HG03039 (cell line): ENCODE measurements at regions not wholly inside any gene's neighbourhood (a gene's known extent, or its start where the extent isn't known, plus 50 kb on each side); places are given as distances from the start of the nearest gene placed in this dataset.
"Not testable (repeated sequence)": the region's sequence is repeated elsewhere in the genome, so short reads cannot be mapped to it uniquely, and the experiment has no call there.

ENCODE experiments used
- ATAC-seq: cut with Tn5 transposase; IDR thresholded peaks from one replicate; pipeline ENCODE4 v1.9.1; 2021; ENCODE audit warnings: mild to moderate bottlenecking, moderate library complexity; ENCODE audit not compliant: unreplicated experiment

- no peak for ATAC-seq
These were observed 155.2 kb upstream of the GK2 start for GRCh38 chr4:79563219-79563618.

DNA sequence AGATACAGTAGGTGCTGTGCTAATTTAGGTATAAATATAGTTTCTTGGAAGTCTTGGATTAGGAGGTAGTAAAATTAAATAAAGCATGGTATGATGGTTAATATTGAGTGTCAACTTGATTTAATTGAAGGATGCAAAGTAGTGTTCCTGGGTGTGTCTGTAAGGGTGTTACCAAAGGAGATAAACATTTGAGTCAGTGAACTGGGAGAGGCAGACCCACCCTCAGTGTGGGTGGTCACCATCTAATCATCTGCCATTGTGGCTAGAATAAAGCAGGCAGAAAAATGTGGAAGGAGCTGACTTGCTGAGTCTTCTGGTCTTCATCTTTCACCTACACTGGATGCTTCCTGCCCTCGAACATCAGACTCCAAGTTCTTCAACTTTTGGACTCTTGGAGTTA, 153.7 kb upstream of the GK2 start:
- ATAC-seq: no peak

DNA sequence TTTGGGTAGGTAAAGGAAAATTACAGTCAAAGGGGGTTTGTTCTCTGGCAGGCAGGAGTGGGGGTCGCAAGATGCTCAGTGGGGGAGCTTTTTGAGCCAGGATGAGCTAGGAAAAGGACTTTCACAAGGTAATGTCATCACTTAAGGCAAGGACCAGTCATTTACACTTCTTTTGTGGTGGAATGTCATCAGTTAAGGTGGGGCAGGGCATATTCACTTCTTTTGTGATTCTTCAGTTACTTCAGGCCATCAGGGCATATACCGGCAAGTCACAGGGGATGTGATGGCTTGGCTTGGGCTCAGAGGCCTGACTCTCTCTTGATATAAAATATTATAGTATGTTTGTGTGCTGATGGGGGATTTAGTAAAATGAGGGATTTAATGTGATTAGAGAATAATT, 151.4 kb upstream of the GK2 start:
- ATAC-seq: not testable (repeated sequence)

GRCh38 chr4:79552311-79552710, 144.3 kb upstream of the GK2 start:
- no peak for ATAC-seq

DNA sequence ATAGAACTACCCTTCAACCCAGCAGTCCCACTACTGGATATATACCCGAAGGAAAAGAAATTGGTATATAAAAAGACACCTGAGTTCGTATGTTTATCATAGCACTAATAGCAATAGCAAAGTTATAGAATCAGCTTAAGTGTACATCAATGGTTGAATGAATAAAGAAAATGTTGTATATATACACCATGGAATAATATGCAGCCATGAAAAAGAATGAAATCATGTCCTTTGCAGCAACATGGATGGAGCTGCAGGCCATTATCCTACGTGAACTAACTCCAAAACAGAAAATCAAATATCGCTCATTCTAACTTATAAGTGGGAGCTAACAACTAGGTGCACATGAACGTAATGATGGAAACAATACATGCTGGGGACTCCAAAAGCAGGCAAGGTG, 143.5 kb upstream of the GK2 start:
- ATAC-seq: no peak

DNA sequence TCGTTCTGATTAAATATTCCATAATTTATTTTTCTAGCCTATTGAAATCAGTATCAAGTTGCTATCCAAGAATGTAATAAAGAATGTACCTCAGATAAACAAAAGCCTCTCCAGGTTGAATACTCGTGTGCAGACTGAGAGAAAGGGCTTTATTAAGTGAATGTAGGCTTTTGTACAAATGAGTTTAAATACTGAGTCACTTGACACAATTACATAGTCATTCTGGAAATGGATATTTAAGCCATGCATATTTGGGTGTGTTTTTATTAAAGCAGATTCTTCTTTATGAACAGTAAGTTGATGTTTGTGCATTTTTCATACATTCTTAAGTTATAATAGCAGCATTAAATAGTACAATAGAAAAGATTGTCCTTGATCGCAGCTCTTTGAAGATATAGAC, 139.8 kb upstream of the GK2 start:
- no peak for ATAC-seq

DNA sequence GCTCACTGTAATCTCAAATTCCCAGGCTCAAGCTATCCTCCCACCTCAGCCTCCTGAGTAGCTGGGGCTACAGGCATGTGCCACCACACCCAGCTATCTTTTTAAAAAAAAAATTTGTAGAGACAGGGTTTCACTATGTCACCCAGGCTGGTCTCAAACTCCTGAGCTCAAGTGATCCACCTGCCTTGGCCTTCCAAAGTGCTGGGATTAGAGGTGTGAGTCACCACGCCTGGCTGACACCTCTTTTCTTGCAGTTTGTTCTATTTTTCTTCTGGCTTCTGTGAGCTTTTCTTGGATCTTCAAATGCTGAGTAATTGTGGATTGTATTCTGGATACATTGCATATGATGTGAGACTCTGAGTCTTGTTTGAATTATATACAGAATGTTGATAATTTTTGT, 137.3 kb upstream of the GK2 start:
- ATAC-seq: not testable (repeated sequence)

DNA sequence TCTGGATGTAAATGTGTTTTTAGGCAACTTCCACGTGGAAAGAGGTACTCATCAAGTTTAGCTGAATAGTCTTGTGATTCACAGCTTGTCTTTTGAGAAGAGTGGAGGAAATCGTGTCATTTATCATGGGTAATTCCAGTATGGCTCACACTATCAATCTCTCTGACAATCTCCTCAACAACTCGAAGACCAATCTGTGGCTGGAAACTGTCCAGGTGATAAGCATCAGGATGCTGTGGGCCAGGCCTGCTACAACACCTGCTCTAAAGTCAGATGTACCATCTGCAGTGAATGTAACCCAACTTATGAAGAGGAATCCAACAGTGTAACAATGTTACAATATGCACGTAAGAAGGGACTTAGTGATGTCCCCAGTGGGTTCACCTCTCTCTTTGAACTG, 132.1 kb upstream of the GK2 start:
- no peak for ATAC-seq

GRCh38 chr4:79535516-79535915, 127.5 kb upstream of the GK2 start:
- ATAC-seq: no peak

DNA sequence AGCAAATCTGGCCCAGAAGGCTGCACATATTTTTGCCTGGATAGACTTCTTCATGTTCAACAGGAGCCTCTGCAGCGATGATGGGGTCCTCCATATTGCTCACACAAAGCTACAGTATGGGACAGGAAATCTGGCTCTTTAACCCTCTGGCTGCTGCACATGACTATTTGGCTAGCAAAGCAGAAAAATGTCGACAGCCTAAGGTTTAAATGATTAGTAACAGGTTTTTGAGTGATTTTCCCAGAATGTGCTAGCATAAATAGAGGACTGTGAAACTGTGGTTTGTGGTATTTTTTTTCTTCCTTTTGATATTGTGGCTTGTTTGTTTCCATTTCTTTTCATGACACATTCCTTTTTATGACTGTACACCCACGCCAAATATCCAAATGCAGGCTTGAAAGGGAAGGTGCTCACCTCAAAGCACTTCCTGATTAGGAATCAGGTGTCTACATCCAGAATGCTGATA, 120.2 kb upstream of the GK2 start:
- no peak for ATAC-seq

DNA sequence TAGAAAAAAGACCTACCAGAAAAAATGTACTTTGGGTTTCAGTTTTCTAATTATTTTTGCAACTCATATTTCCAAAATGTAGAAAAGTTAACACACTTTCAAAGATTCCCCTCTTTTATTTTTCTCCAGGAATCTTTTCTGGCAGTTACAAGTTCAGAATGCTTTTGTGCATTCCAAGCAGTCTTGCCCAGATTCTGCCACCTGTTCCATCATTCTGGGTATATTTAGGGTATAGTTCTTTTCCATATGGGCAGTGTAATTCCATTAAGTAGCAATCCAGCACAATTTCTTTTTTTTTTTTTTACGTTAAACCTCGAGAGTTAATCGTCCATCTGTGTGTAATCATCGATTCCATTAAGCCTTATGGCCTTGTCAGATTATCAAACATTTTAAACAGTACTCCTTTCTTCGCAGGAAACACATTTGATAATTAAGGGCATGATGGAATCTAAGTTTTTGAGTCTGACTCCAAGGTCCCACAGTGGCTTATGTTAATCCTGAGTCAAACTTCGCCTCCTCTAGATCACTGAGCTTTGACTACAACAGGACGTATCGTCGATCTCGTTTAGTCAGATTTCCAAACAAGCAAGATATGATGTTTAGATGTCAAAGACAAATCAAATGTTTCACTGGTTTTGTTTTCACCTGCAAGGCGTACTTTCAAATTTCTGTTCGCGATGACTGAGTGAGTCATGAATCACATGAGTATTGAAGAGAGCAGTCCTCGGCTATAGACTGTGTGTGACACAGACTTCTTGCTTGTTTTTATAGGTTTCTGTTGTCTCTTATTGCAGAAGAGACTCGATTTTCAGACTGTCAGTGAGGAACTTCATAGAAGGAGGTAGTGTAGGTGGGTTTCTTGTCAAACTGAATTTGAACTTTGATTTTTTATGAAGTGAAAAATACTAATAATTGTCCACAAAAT, 118.9 kb upstream of the GK2 start:
- ATAC-seq: no peak

DNA sequence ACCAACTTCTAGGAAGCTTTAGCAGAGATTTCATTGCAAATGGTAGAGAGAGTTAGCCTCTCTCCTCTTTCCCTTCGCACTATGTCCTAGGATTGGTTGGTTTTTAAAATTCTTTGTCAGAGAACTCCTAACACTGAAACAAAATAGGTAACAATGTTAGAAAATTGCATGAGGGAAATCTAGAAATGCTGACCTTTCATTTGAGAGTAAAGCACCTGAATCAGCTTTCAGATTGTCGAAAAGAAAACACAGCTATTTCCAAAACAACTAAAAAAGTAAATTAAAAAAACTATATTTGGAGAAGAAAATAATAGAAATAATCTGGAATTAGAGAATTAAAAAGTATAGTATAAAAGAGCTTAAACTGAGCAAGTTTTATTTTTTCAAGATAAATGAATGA, 108.1 kb upstream of the GK2 start:
- no peak for ATAC-seq

GRCh38 chr4:79514621-79515329, 106.7 kb upstream of the GK2 start:
- ATAC-seq: no peak

- no peak for ATAC-seq
These were observed 105.5 kb upstream of the GK2 start for GRCh38 chr4:79513576-79513975.

DNA sequence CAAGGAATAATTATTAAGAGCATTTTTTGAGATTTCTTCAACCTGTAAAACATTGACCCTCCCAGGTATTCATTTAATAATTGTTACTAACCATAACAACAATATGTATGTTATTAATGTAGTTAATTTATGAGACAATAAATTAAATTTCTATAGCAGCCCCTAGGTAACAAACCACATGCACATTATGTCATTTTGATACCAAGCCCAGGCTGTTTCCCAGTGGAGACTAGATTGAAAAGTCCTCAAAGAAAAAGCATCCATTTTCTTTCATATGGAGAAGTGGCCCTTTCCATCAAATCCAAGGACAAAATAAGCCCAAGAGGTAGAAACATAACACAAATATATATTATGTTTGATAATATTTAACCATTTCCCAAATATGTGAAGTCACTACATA, 104.3 kb upstream of the GK2 start:
- ATAC-seq: no peak

- no peak for ATAC-seq
These were observed 94.1 kb upstream of the GK2 start for GRCh38 chr4:79502081-79502480.

GRCh38 chr4:79498282-79498681, 90.3 kb upstream of the GK2 start:
- ATAC-seq: no peak

DNA sequence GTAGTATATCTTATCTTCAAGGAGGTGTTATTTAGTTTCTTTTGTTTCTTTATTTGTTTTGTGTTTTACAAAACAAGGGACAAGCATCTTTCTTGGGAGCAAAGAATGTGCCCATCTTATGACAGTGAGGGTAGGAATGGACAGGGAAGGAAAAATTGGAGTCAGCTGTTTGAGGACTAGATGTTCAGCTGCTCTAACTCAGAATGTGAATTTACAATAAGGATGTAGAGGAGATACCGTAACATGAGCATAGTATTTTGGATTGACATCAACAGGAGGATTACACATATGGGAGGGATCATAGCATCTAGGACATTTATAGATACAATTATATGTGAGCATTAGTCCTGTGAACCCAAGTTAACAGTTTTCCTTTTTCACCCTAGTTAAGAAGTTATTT, 89.0 kb upstream of the GK2 start:
- no peak for ATAC-seq

DNA sequence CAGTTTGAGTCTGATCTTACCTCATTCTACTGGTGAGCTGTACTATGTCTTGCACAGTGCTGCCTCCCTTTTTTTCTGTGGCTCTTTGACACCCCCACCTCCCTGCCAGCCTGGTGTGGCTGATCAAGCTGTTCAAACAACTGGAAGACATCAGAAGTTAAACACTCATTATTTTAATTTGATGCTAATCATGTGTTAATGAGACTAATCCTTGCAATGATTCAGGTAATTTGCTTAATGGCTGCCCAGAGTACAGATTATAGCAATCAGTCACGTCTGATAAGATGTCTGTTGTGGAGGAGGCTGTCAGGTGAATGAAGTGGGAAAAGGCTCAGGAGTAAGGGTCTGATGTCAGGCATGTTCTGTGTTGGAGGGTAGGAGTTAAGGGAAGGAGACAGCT, 87.4 kb upstream of the GK2 start:
- no peak for ATAC-seq

DNA sequence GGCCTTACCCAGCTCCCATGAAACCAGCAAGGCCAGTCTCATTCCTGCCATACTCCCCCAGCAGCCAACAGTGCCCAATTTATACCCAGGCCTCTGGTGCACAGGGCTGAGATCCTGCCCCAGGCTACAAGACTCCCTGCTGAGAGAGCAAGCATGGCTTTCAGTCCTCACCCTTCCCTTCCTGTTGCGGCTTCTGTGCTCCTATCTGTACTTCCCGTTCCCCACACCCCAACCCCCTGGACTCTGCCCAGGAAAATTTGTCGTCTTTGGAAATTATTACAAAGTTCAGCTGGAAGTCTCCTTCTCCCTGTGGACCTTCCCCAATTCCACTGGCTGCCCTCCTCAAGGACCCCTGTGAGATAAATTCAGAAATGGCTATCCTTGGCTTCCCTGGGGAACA, 84.1 kb upstream of the GK2 start:
- ATAC-seq: no peak

GRCh38 chr4:79489506-79489905, 81.5 kb upstream of the GK2 start:
- ATAC-seq: no peak

- no peak for ATAC-seq
These were observed 68.2 kb upstream of the GK2 start for GRCh38 chr4:79476196-79476595.
